Mucosa of gallbladder (tissue), 1 donor: ENCODE measurements at regions not wholly inside any gene's neighbourhood (a gene's known extent, or its start where the extent isn't known, plus 50 kb on each side); places are given as distances from the start of the nearest gene placed in this dataset.

Source experiments
- DNase-seq: peaks from one replicate; pipeline ENCODE4 v3.0.0-alpha.2; 2020; ENCODE audit warnings: low spot score
- donor health status: DM: no; HTN: no; CAD: no.

GRCh38 chr4:129167640-129168260, 71.8 kb downstream of the C4orf33 start:
- DNase-seq, result no peak

GRCh38 chr4:129172181-129172580, 76.2 kb downstream of the C4orf33 start:
- no peak for DNase-seq

GRCh38 chr4:129176864-129177263, 80.9 kb downstream of the C4orf33 start:
- no peak for DNase-seq

- DNase-seq, result no peak
These were observed 83.3 kb downstream of the C4orf33 start for GRCh38 chr4:129179276-129179675.

- no peak for DNase-seq
These were observed 93.7 kb downstream of the C4orf33 start for GRCh38 chr4:129189630-129190029.

- DNase-seq, result no peak
These were observed 97.6 kb downstream of the C4orf33 start for GRCh38 chr4:129193357-129194100.

- DNase-seq, result no peak
These were observed 112.5 kb downstream of the C4orf33 start for GRCh38 chr4:129208481-129208880.

GRCh38 chr4:129213692-129214091, 117.7 kb downstream of the C4orf33 start:
- peak; percentile 15 for DNase-seq

- peak; percentile 24 for DNase-seq
These were observed 122.4 kb downstream of the C4orf33 start for GRCh38 chr4:129218360-129218759.

GRCh38 chr4:129218897-129219296, 122.9 kb downstream of the C4orf33 start:
- no peak for DNase-seq

GRCh38 chr4:129220254-129220653, 124.3 kb downstream of the C4orf33 start:
- no peak for DNase-seq

GRCh38 chr4:129223945-129224344, 128.0 kb downstream of the C4orf33 start:
- no peak for DNase-seq

- DNase-seq, result no peak
These were observed 134.9 kb downstream of the C4orf33 start for GRCh38 chr4:129230846-129231245.

- no peak for DNase-seq
These were observed 136.1 kb downstream of the C4orf33 start for GRCh38 chr4:129231945-129232588.

- DNase-seq, result no peak
These were observed 136.8 kb downstream of the C4orf33 start for GRCh38 chr4:129232589-129233337.

GRCh38 chr4:129233691-129234090, 137.7 kb downstream of the C4orf33 start:
- no peak for DNase-seq

- no peak for DNase-seq
These were observed 140.4 kb downstream of the C4orf33 start for GRCh38 chr4:129236351-129236750.

GRCh38 chr4:129239088-129239487, 143.1 kb downstream of the C4orf33 start:
- DNase-seq, result peak; percentile 40

GRCh38 chr4:129240816-129241215, 144.9 kb downstream of the C4orf33 start:
- DNase-seq, result peak; percentile 88

- no peak for DNase-seq
These were observed 150.2 kb downstream of the C4orf33 start for GRCh38 chr4:129246145-129246544.

- DNase-seq, result no peak
These were observed 151.0 kb downstream of the C4orf33 start for GRCh38 chr4:129246910-129247461.

GRCh38 chr4:129248621-129249020, 152.7 kb downstream of the C4orf33 start:
- DNase-seq, result no peak
